ENCODE measurements at regions not wholly inside any gene's neighbourhood (a gene's known extent, or its start where the extent isn't known, plus 50 kb on each side); places are given as distances from the start of the nearest gene placed in this dataset.

DNA sequence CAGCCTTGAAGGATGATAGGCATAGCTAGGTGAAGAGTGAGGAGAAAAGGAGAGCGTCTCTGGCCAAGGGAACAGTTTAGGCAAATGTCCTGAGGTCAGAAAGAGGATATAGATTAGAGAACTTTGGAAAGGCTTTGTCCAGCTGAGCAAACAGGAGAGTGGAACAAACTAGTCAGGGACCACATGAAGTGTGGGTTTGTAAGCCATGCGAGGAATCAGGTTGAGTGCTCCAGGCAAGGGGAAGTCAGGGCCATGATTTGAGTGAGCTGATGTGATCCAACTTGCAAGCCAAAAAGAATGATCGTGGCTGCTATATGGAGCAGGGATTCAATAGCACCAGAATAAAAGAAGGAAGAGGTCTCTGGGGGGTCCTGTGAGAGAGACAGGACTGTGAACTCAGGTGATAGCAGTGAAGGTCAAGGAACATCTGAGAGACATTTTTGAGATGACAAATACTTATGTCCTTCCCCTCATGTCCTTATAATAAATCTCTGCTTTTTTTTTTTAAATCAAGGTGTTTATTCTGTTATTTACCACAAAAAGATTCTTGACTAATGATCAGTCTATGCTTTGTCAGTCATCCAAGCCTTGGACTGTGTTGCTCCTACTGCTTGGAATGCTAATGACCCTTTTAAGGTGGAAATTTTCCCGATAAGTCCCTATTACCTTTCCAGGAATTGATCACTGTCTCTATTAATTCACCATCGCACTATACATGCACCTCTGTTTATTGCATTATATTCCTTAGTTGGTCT lies 472.6 kb downstream of the TXNL1 start:
- no peak for DNase-seq

- DNase-seq: peak; percentile 2
Observed at GRCh38 chr18:56162311-56163265, 475.8 kb downstream of the TXNL1 start.

DNA sequence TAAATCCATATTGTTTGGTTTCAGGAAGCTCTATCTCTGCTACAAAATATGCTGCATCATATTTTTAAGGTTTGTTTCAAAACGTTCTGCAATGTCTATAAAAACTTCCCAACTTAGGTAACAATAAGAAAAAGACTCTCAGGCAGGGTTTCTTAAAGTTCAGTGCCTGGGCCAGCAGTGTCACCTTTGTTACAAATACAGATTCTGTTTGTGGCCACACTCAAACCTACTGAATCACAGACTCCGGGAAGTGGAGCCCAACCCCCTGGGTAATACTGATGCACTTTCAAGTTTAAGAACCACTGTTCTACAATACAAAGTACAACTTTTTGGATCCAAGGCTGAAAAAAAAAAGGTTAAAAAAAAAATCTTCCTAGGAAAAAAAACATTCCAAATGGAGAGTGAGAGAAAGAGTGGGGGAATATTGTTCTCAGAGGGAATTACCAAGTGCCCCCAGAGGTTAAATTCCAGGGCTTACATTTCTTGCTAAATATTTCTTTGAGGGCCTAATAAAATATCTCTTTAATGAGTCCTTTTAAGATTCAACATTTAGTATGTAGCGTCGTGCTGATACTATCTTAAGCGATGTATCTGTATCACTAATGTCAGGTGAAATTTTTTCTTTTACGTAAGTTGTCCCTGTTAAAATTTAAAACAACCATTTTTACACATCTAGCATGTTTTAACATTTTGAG lies 476.7 kb downstream of the TXNL1 start:
- no peak for DNase-seq

- DNase-seq: no peak
Observed at GRCh38 chr18:56158676-56159075, 479.7 kb downstream of the TXNL1 start.

GRCh38 chr18:56157541-56157940 lies 480.9 kb downstream of the TXNL1 start:
- DNase-seq: no peak

GRCh38 chr18:56152551-56153310 lies 485.7 kb downstream of the TXNL1 start:
- no peak for DNase-seq

- no peak for DNase-seq
Observed at GRCh38 chr18:56148373-56148772, 490.0 kb downstream of the TXNL1 start.

- no peak for DNase-seq
Observed at GRCh38 chr18:56146565-56146964, 491.8 kb downstream of the TXNL1 start.

DNA sequence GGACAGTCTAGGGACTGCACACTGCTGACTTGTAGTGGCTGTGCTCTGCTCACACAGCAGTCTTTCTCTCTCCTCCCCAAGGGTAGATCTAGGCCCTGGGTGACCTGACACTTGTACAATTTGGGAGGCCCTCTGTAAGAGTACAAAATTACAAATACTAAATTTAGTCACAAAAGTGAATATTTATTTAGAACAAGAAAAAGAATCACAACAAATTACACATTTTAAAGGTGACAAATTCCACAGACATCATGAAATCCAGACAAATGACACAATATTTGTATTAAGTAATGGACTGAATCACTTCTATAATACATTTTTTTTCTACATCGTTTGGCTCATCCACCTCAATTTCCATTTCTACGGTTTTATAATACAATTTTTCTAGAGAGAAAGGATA lies 496.4 kb downstream of the TXNL1 start:
- DNase-seq: no peak

DNA sequence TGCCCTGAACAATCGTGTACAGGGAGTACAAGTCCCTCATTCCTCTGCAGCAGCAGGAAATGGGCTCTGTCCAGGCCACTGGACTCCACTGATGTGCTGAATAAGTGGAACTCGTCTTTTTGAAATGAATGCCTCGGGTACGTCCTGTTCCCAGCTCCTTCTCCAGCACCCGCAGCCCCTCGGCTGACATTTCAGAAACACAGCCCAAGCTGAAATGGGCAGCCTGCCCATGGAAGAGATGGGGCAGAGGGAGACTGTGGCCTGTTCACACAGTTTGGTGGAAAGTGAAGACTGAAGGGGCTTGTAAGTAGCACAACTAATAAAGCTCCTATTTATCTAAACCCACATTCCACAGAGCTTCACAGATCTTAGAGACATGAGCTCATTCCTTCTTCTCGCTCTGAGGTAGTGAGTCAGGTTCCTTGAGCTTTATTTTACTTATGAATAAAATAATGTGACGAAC lies 498.6 kb downstream of the TXNL1 start:
- DNase-seq: no peak

- DNase-seq: no peak
Observed at GRCh38 chr18:56139372-56139771, 499.0 kb downstream of the TXNL1 start.

GRCh38 chr18:56136105-56136504 lies 502.3 kb downstream of the TXNL1 start:
- no peak for DNase-seq

GRCh38 chr18:56130481-56130880 lies 507.9 kb downstream of the TXNL1 start:
- DNase-seq: no peak

DNA sequence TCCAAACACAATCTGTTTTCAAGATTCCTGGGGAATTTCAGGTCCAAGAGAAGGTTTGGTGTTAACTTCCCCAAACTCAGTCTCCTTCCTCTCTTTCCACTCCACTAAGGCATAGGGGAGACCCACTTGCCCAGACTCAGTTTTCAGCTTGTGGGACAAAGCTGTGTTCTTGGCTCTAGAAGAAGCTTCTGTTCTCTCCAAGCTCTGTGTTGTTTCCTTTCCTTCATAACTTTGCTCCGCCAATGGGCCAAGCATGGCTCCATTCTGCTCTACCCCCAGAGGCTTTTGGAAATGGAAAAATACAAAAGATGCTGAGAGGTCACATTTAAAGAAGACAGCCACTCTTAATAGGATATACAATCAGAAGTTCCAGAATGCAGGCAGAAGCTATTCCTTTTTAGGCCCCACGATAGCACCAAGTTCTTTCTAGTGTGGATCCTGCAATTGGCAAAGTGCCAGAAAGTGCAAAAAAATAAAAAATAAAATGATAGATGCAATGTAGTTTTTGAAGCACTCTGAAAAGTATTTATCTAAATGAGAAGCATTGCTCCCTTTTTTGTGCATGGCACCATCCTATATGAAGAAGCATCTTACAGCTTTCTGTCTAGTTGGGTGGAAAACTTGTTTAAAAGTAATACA lies 510.1 kb downstream of the TXNL1 start:
- DNase-seq: no peak

- DNase-seq: no peak
Observed at GRCh38 chr18:56127322-56128099, 510.9 kb downstream of the TXNL1 start.

GRCh38 chr18:56124186-56124585 lies 514.2 kb downstream of the TXNL1 start:
- DNase-seq: no peak

- no peak for DNase-seq
Observed at GRCh38 chr18:56121669-56122068, 516.7 kb downstream of the TXNL1 start.

GRCh38 chr18:56120782-56121181 lies 517.6 kb downstream of the TXNL1 start:
- DNase-seq: no peak

- DNase-seq: no peak
Observed at GRCh38 chr18:56119681-56120080, 518.7 kb downstream of the TXNL1 start.

DNA sequence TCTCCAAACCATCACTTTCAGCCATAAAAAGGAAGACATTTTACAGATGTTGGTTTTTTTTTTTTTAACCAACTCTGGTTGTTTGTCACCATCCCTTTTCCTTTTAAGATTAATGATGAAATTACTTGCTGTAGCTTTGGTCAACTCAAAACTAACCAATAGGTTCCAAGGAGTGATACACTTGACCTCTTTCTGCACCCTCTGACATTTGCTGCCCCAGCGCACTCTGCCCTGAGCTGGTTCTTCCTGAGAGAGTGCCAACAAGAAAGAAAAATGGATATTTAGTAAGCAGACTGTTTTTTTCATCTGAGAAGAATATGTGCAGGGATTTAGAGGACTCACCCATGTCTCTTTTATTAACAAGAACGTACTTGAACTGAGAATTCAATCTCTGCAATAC lies 520.0 kb downstream of the TXNL1 start:
- DNase-seq: no peak
